ENCODE measurements at regions not wholly inside any gene's neighbourhood (a gene's known extent, or its start where the extent isn't known, plus 50 kb on each side); places are given as distances from the start of the nearest gene placed in this dataset.

GRCh38 chr14:29064305-29064900, 297.8 kb downstream of the FOXG1 start:
- no peaks in the 10 kb centered on the region for H3K27me3 ChIP-seq (ENCODE audit: control insufficient read depth in 2 of 2, insufficient read depth in 2 of 2, low read length in 2 of 2)
- H3K4me2 ChIP-seq (replicated peaks; ENCODE audit: extremely low read depth, low read length, poor library complexity, severe bottlenecking), result no peak overlapping the region
- H3K27ac Mint-ChIP-seq, result no peak overlapping the region
- H3K27me3 Mint-ChIP-seq (ENCODE audit: low read depth in 3 of 3), result no peaks in the 10 kb centered on the region
- H3K4me3 ChIP-seq (replicated peaks in 1 of 3; ENCODE audit: low read depth in 2 of 3, low read length in 3 of 3), result no peak overlapping the region
- H3K4me3 Mint-ChIP-seq, result no peak overlapping the region
- H3K4me1 Mint-ChIP-seq, result no peaks in the 10 kb centered on the region
- no peaks in the 10 kb centered on the region for H3K4me1 ChIP-seq (ENCODE audit: control insufficient read depth in 1 of 2, insufficient read depth in 2 of 2, low read length in 2 of 2)
- WGBS (ENCODE audit: insufficient coverage), result no CpG with 5 or more reads among the region's 3 CpGs
- peaks cover 0 to 7% (median 2%) of the 10 kb centered on the region in 7 donors for H3K9me3 Mint-ChIP-seq
- no peaks in the 10 kb centered on the region for H4K20me1 ChIP-seq (ENCODE audit: insufficient read depth, low read length)
- H3K27ac ChIP-seq (ENCODE audit: low read depth in 1 of 2, low read length in 2 of 2), result no peak overlapping the region
- no peaks in the 10 kb centered on the region for H3K79me2 ChIP-seq (ENCODE audit: insufficient read depth, low read length)
- no peak for DNase-seq
- H3K9ac ChIP-seq (ENCODE audit: insufficient read depth, low read length, poor library complexity, severe bottlenecking), result no peak overlapping the region
- no peaks in the 10 kb centered on the region for H3K36me3 Mint-ChIP-seq
- H3K9me3 ChIP-seq (replicated peaks in 1 of 2; ENCODE audit: control insufficient read depth in 1 of 2, insufficient read depth in 1 of 2, low read length in 2 of 2), result peaks cover 0 to 4% of the 10 kb centered on the region in 2 donors
- intact Hi-C loops (cut with micrococcal nuclease), result no loop called here
- no peak for TF ChIP-seq CTCF (IDR thresholded peaks at IDR 0.05)
- no peak overlapping the region for H2AFZ ChIP-seq (ENCODE audit: insufficient read depth, low read depth, low read length, poor library complexity, severe bottlenecking)
- no peaks in the 10 kb centered on the region for H3K36me3 ChIP-seq (replicated peaks in 1 of 2; ENCODE audit: control insufficient read depth in 1 of 2, insufficient read depth in 2 of 2, low read length in 2 of 2)

GRCh38 chr14:29069228-29069627, 302.6 kb downstream of the FOXG1 start:
- Histone ChIP-seq H3K4me2 (replicated peaks; ENCODE audit: extremely low read depth, low read length, poor library complexity, severe bottlenecking) (no peak overlapping the region), H3K4me1 (ENCODE audit: control insufficient read depth in 1 of 2, insufficient read depth in 2 of 2, low read length in 2 of 2) (no peaks in the 10 kb centered on the region), H3K4me3 (replicated peaks in 1 of 3; ENCODE audit: low read depth in 2 of 3, low read length in 3 of 3) (no peak overlapping the region), H3K9me3 (replicated peaks in 1 of 2; ENCODE audit: control insufficient read depth in 1 of 2, insufficient read depth in 1 of 2, low read length in 2 of 2) (peaks cover 4 to 5% of the 10 kb centered on the region in 2 donors), H4K20me1 (ENCODE audit: insufficient read depth, low read length) (no peaks in the 10 kb centered on the region), H3K9ac (ENCODE audit: insufficient read depth, low read length, poor library complexity, severe bottlenecking) (no peak overlapping the region), H2AFZ (ENCODE audit: insufficient read depth, low read depth, low read length, poor library complexity, severe bottlenecking) (no peak overlapping the region), H3K79me2 (ENCODE audit: insufficient read depth, low read length) (no peaks in the 10 kb centered on the region), H3K27me3 (ENCODE audit: control insufficient read depth in 2 of 2, insufficient read depth in 2 of 2, low read length in 2 of 2) (no peaks in the 10 kb centered on the region), H3K36me3 (replicated peaks in 1 of 2; ENCODE audit: control insufficient read depth in 1 of 2, insufficient read depth in 2 of 2, low read length in 2 of 2) (no peaks in the 10 kb centered on the region), H3K27ac (ENCODE audit: low read depth in 1 of 2, low read length in 2 of 2) (no peak overlapping the region)
- WGBS (ENCODE audit: insufficient coverage), result no CpG with 5 or more reads among the region's 1 CpG
- no peaks in the 10 kb centered on the region for H3K4me1 Mint-ChIP-seq
- H3K4me3 Mint-ChIP-seq, result no peak overlapping the region
- H3K27me3 Mint-ChIP-seq (ENCODE audit: low read depth in 3 of 3), result no peaks in the 10 kb centered on the region
- peaks cover 0 to 8% (median 4%) of the 10 kb centered on the region in 7 donors for H3K9me3 Mint-ChIP-seq
- intact Hi-C loops (cut with micrococcal nuclease), result no loop called here
- H3K36me3 Mint-ChIP-seq, result no peaks in the 10 kb centered on the region
- no peak overlapping the region for H3K27ac Mint-ChIP-seq
- TF ChIP-seq CTCF (IDR thresholded peaks at IDR 0.05), result no peak
- DNase-seq, result no peak
